ENCODE measurements at regions not wholly inside any gene's neighbourhood (a gene's known extent, or its start where the extent isn't known, plus 50 kb on each side); places are given as distances from the start of the nearest gene placed in this dataset.

DNA sequence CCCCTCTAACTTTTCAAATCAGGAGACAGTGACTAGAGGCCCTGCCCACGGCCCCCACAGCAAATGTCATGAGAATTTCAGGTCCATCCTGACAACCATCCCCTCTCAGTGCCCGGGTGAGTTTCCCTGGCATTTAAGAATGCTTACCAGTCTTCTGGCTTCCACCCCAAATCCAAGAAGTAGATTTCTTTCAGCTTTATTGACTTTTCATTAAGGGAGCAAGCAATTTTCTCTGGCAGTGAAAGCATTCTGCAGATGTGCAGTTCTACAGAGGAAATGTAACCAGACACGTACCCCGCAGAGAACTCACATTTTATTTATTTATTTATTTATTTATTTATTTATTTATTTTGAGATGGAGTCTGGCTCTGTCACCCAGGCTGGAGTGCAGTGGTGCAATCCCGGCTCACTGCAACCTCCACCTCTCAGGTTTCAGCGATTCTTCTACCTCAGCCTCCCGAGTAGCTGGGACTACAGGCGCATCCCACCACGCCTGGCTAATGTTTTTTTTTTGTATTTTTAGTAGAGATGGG, 120.9 kb upstream of the KCTD7 start:
- ChIA-PET POLR2A (ENCODE audit: low non-redundant PET) (no interaction called here), CTCF (no interaction called here)
- intact Hi-C loops (cut with micrococcal nuclease; ENCODE audit: unreplicated experiment), result no loop called here
- no peaks in the 10 kb centered on the region for H3K9me3 ChIP-seq (ENCODE audit: low read depth, low read length, poor library complexity, severe bottlenecking)
- no TSS peak for BruUV-seq (replicated peaks)
- H3K4me1 ChIP-seq (ENCODE audit: insufficient read depth, low read length, poor library complexity, severe bottlenecking), result no peaks in the 10 kb centered on the region
- H3K27ac ChIP-seq (ENCODE audit: low read depth, low read length, poor library complexity, severe bottlenecking), result no peak overlapping the region
- DNase-seq (ENCODE audit: low spot score), result no peak
- H3K36me3 ChIP-seq (ENCODE audit: insufficient read depth, low read length, poor library complexity, severe bottlenecking), result no peaks in the 10 kb centered on the region
- TF ChIP-seq EZH2 (IDR thresholded peaks at IDR 0.05; ENCODE audit: borderline replicate concordance, low read depth, low read length, poor library complexity, severe bottlenecking) (no peak), CTCF (conservative IDR thresholded peaks at IDR 0.05; ENCODE audit: low read depth, low read length) (no peak)
- no peaks in the 10 kb centered on the region for H3K27me3 ChIP-seq (replicated peaks; ENCODE audit: insufficient read depth, low read depth, low read length, poor library complexity)
- H3K4me3 ChIP-seq (ENCODE audit: low read depth, low read length, poor library complexity, severe bottlenecking), result no peak overlapping the region

DNA sequence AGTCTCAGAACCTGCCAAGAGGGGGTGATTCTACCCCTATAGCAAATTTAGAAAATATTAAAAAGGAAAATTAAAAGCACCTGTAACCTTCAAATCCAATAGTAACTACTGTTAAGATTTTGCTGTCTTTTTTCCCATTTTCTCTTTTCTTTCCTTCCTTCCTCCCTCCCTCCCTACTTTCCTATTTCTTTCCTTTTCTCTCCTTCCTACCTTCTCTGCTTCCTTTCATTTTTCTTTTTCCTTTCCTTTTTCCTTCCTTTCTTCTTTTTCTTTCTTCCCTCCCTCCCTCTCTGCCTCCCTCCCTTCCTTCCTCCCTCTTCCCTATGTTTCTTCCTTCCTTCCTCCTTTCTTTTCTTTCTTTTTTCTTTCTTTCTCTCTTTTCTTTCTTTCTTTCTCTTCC, 120.2 kb upstream of the KCTD7 start:
- H3K4me3 ChIP-seq (ENCODE audit: low read depth, low read length, poor library complexity, severe bottlenecking), result no peak overlapping the region
- H3K27ac ChIP-seq (ENCODE audit: low read depth, low read length, poor library complexity, severe bottlenecking), result no peak overlapping the region
- ChIA-PET POLR2A (ENCODE audit: low non-redundant PET) (no interaction called here), CTCF (no interaction called here)
- H3K4me1 ChIP-seq (ENCODE audit: insufficient read depth, low read length, poor library complexity, severe bottlenecking), result no peaks in the 10 kb centered on the region
- DNase-seq (ENCODE audit: low spot score), result no peak
- TF ChIP-seq CTCF (conservative IDR thresholded peaks at IDR 0.05; ENCODE audit: low read depth, low read length) (no peak), EZH2 (IDR thresholded peaks at IDR 0.05; ENCODE audit: borderline replicate concordance, low read depth, low read length, poor library complexity, severe bottlenecking) (no peak)
- no TSS peak for BruUV-seq (replicated peaks)
- H3K27me3 ChIP-seq (replicated peaks; ENCODE audit: insufficient read depth, low read depth, low read length, poor library complexity), result no peaks in the 10 kb centered on the region
- H3K36me3 ChIP-seq (ENCODE audit: insufficient read depth, low read length, poor library complexity, severe bottlenecking), result no peaks in the 10 kb centered on the region
- intact Hi-C loops (cut with micrococcal nuclease; ENCODE audit: unreplicated experiment), result no loop called here
- no peaks in the 10 kb centered on the region for H3K9me3 ChIP-seq (ENCODE audit: low read depth, low read length, poor library complexity, severe bottlenecking)

DNA sequence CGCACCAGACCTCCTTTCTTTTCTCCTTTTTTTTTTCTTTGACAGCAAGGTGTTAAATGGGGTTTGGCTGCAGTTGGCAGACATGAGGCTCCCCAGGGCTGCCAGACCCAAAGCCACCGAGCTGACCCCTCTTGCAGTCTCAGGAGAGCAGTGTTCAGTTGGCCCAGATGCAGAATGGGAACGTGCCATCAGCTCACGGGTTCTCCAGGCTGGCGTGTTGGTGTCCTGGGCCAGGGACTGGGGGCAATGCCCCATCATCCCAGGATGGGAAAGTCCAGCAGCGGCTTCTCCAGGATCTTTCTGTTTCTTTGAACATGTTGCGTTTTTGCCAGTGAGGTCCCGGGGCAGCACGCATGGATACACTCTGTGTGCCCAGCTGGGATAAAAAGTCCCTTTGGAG, 114.6 kb upstream of the KCTD7 start:
- no peak overlapping the region for H3K4me3 ChIP-seq (ENCODE audit: low read depth, low read length, poor library complexity, severe bottlenecking)
- DNase-seq (ENCODE audit: low spot score), result no peak
- BruUV-seq (replicated peaks), result no TSS peak
- H3K27me3 ChIP-seq (replicated peaks; ENCODE audit: insufficient read depth, low read depth, low read length, poor library complexity), result no peaks in the 10 kb centered on the region
- ChIA-PET POLR2A (ENCODE audit: low non-redundant PET) (no interaction called here), CTCF (no interaction called here)
- H3K4me1 ChIP-seq (ENCODE audit: insufficient read depth, low read length, poor library complexity, severe bottlenecking), result no peaks in the 10 kb centered on the region
- intact Hi-C loops (cut with micrococcal nuclease; ENCODE audit: unreplicated experiment), result no loop called here
- no peak overlapping the region for H3K27ac ChIP-seq (ENCODE audit: low read depth, low read length, poor library complexity, severe bottlenecking)
- no peaks in the 10 kb centered on the region for H3K36me3 ChIP-seq (ENCODE audit: insufficient read depth, low read length, poor library complexity, severe bottlenecking)
- TF ChIP-seq CTCF (conservative IDR thresholded peaks at IDR 0.05; ENCODE audit: low read depth, low read length) (no peak), EZH2 (IDR thresholded peaks at IDR 0.05; ENCODE audit: borderline replicate concordance, low read depth, low read length, poor library complexity, severe bottlenecking) (no peak)
- H3K9me3 ChIP-seq (ENCODE audit: low read depth, low read length, poor library complexity, severe bottlenecking), result no peaks in the 10 kb centered on the region

Data from A673 (cell line).